CD4-positive, alpha-beta T cell treated with Interferon alpha-2 for 1 hour (primary cell): ENCODE measurements at regions not wholly inside any gene's neighbourhood (a gene's known extent, or its start where the extent isn't known, plus 50 kb on each side); places are given as distances from the start of the nearest gene placed in this dataset.

ENCODE experiments used
- DNase-seq, 2 donors: peaks; one replicate each; pipeline ENCODE4 v3.0.0-alpha.2; 2020 to 2022

- no peak for DNase-seq
These were observed 249.7 kb upstream of the NCKAP5 start for GRCh38 chr2:133817680-133818566.

GRCh38 chr2:133818661-133819060, 250.4 kb upstream of the NCKAP5 start:
- DNase-seq, result no peak

GRCh38 chr2:133819906-133820305, 251.6 kb upstream of the NCKAP5 start:
- no peak for DNase-seq

- no peak for DNase-seq
These were observed 253.0 kb upstream of the NCKAP5 start for GRCh38 chr2:133821107-133821760.

GRCh38 chr2:133822517-133823225, 254.4 kb upstream of the NCKAP5 start:
- DNase-seq, result no peak

GRCh38 chr2:133823226-133823550, 254.9 kb upstream of the NCKAP5 start:
- no peak for DNase-seq

GRCh38 chr2:133824869-133825268, 256.6 kb upstream of the NCKAP5 start:
- DNase-seq, result no peak

- DNase-seq, result no peak
These were observed 257.5 kb upstream of the NCKAP5 start for GRCh38 chr2:133825778-133826177.

GRCh38 chr2:133828913-133829312, 260.6 kb upstream of the NCKAP5 start:
- DNase-seq, result no peak

GRCh38 chr2:133829450-133830020, 261.3 kb upstream of the NCKAP5 start:
- no peak for DNase-seq

GRCh38 chr2:133833746-133834145, 265.5 kb upstream of the NCKAP5 start:
- DNase-seq, result no peak

- no peak for DNase-seq
These were observed 267.8 kb upstream of the NCKAP5 start for GRCh38 chr2:133835821-133836619.

GRCh38 chr2:133836691-133837345, 268.6 kb upstream of the NCKAP5 start:
- no peak for DNase-seq

GRCh38 chr2:133837441-133838094, 269.3 kb upstream of the NCKAP5 start:
- DNase-seq, result no peak

GRCh38 chr2:133838642-133839365, 270.5 kb upstream of the NCKAP5 start:
- DNase-seq, result no peak

- no peak for DNase-seq
These were observed 271.4 kb upstream of the NCKAP5 start for GRCh38 chr2:133839677-133840076.

- no peak for DNase-seq
These were observed 272.5 kb upstream of the NCKAP5 start for GRCh38 chr2:133840761-133841160.

- DNase-seq, result no peak
These were observed 273.6 kb upstream of the NCKAP5 start for GRCh38 chr2:133841900-133842299.

- DNase-seq, result no peak
These were observed 274.2 kb upstream of the NCKAP5 start for GRCh38 chr2:133842446-133842845.

GRCh38 chr2:133843091-133843490, 274.8 kb upstream of the NCKAP5 start:
- DNase-seq, result no peak

- DNase-seq, result no peak
These were observed 275.3 kb upstream of the NCKAP5 start for GRCh38 chr2:133843551-133843950.
